Nephron progenitor cell (in vitro differentiated cells): ENCODE measurements at regions not wholly inside any gene's neighbourhood (a gene's known extent, or its start where the extent isn't known, plus 50 kb on each side); places are given as distances from the start of the nearest gene placed in this dataset.
A peak's percentile ranks its signal among the peaks of the same experiment; 100 is the strongest.

Source experiments
- DNase-seq: peaks from one replicate; pipeline ENCODE4 v3.0.0; 2021
- H3K27ac Mint-ChIP-seq: 2 replicates; pipeline ENCODE4 v1.8.0; 2021; ENCODE audit warnings: mild to moderate bottlenecking, moderate library complexity, mixed read lengths
- H3K27me3 Mint-ChIP-seq: 2 replicates; pipeline ENCODE4 v1.8.0; 2021; ENCODE audit warnings: mild to moderate bottlenecking, low read depth, mixed read lengths; ENCODE audit not compliant: poor library complexity
- H3K36me3 Mint-ChIP-seq: 2 replicates; pipeline ENCODE4 v1.8.0; 2021; ENCODE audit warnings: low read depth, mixed read lengths
- H3K4me1 Mint-ChIP-seq: 2 replicates; pipeline ENCODE4 v1.8.0; 2021; ENCODE audit warnings: mixed read lengths
- H3K4me3 Mint-ChIP-seq: 2 replicates; pipeline ENCODE4 v1.8.0; 2021; ENCODE audit warnings: mild to moderate bottlenecking, moderate library complexity, mixed read lengths
- H3K9me3 Mint-ChIP-seq: 2 replicates; pipeline ENCODE4 v1.8.0; 2021; ENCODE audit warnings: mild to moderate bottlenecking, moderate library complexity, mixed read lengths
- TF ChIP-seq, protein P1 (sequence below): fragments of 200-600 bp; sonication (generic); IDR thresholded peaks from 2 replicates; pipeline ENCODE4 v1.5.0; 2021; ENCODE audit warnings: antibody characterized with exemption

DNA sequence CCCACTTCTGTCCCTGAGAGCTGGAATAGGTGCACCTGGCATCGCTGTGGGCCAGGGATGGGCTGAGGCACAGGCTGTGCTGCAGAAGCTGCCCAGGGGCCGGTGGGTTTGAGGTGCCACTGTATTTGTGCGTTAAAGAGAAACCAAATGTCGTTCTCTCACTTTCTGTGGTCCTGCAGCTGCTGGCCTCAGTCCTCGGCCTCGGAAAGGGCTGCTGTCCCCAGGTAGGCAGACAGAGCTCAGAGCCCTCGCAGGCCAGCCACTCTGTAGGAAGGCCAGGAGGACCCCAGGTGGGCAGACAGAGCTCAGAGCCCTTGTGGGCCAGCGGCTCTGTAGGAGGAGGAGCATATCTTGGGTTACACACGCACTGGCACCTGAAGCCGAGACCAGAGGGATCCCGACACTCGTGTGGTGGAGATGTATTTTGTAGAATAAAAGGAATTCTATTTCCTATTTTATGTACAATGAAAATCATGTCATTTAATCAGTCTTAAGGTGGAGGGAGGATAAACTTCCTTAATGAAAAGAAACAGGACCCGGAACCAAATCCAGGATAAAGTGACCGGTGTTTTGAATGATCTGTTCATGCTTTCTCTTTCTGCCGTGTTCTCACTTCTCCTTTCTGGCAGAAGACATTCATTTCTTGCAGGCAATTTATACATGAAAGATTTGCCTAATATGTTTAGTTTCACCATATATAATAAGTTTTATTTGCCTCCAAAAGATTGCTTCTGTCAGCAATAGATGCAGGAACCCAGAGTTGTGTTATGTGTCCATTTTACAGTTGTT, 54.4 kb upstream of the HGFAC start:
- Mint-ChIP-seq H3K4me1 (peaks cover 86% of the 10 kb centered on the region), H3K9me3 (peaks cover under 1% of the 10 kb centered on the region), H3K36me3 (peaks cover 5% of the 10 kb centered on the region), H3K27ac (peak overlapping the region; percentile 38), H3K4me3 (peak overlapping the region; percentile 70), H3K27me3 (peaks cover 4% of the 10 kb centered on the region)
- TF ChIP-seq, protein P1, sequence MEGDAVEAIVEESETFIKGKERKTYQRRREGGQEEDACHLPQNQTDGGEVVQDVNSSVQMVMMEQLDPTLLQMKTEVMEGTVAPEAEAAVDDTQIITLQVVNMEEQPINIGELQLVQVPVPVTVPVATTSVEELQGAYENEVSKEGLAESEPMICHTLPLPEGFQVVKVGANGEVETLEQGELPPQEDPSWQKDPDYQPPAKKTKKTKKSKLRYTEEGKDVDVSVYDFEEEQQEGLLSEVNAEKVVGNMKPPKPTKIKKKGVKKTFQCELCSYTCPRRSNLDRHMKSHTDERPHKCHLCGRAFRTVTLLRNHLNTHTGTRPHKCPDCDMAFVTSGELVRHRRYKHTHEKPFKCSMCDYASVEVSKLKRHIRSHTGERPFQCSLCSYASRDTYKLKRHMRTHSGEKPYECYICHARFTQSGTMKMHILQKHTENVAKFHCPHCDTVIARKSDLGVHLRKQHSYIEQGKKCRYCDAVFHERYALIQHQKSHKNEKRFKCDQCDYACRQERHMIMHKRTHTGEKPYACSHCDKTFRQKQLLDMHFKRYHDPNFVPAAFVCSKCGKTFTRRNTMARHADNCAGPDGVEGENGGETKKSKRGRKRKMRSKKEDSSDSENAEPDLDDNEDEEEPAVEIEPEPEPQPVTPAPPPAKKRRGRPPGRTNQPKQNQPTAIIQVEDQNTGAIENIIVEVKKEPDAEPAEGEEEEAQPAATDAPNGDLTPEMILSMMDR, result no peak
- DNase-seq, result no peak

DNA sequence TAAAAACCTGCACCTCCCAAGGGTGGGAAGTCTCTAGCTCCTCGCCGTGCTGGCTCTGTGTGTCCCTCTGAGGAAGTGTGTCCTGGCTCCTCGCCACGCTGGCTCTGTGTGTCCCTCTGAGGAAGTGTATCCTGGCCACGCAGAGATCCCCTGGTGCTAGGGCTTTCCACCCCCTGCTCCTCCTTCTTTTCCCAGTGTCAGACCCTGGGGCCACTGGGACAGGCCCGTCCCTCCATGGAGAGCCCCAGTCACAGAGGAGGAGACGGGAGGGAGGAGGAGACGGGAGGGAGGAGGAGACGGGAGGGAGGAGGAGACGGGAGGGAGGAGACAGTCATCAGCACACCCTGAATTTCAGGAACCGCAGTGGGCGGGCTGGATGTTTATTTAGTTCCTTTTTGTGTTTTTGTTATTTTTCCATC, 53.8 kb upstream of the HGFAC start:
- H3K4me1 Mint-ChIP-seq, result peaks cover 92% of the 10 kb centered on the region
- DNase-seq, result no peak
- H3K27ac Mint-ChIP-seq, result peak overlapping the region; percentile 38
- H3K9me3 Mint-ChIP-seq, result no peaks in the 10 kb centered on the region
- TF ChIP-seq, protein P1, result no peak
- no peaks in the 10 kb centered on the region for H3K36me3 Mint-ChIP-seq
- H3K4me3 Mint-ChIP-seq, result peak overlapping the region; percentile 70
- peaks cover 4% of the 10 kb centered on the region for H3K27me3 Mint-ChIP-seq

DNA sequence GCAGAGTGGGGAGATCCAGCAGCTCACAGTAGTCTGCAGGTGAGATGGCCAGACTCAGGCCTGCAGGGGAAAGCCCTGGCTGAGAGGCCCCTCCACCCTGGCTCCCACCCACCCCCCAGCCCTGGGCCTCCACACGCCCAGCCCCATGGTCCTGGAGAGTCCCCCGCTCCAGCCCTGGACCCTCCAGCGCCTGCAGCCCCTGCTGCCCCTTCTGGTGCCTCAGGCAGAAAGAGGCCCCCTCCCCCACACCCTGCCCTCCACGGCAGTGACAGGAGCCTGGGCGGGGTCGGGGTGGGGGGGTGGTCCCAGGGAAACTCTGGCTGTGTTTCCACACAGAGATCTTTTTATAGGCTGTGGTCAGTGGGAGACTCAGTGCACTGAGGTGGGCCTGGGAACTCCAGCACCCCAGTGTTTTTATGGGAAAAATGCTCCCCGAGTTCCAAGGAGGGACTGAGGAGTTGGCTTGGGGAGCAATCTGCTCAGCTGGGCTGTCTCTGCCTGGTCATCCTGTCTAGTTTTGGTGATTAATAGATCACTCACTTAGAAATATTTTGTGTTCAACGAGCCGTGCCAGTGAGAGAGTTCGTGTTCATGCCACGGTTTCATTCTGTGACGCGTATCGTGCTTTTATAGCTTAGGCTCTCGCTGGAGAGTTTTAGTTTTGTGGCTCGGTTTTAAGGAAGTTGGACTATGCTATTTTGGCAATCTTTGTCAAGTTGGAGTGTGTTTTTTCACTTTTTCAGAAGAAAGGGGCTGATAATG, 53.1 kb upstream of the HGFAC start:
- DNase-seq, result peak; percentile 75
- no peaks in the 10 kb centered on the region for H3K36me3 Mint-ChIP-seq

DNA sequence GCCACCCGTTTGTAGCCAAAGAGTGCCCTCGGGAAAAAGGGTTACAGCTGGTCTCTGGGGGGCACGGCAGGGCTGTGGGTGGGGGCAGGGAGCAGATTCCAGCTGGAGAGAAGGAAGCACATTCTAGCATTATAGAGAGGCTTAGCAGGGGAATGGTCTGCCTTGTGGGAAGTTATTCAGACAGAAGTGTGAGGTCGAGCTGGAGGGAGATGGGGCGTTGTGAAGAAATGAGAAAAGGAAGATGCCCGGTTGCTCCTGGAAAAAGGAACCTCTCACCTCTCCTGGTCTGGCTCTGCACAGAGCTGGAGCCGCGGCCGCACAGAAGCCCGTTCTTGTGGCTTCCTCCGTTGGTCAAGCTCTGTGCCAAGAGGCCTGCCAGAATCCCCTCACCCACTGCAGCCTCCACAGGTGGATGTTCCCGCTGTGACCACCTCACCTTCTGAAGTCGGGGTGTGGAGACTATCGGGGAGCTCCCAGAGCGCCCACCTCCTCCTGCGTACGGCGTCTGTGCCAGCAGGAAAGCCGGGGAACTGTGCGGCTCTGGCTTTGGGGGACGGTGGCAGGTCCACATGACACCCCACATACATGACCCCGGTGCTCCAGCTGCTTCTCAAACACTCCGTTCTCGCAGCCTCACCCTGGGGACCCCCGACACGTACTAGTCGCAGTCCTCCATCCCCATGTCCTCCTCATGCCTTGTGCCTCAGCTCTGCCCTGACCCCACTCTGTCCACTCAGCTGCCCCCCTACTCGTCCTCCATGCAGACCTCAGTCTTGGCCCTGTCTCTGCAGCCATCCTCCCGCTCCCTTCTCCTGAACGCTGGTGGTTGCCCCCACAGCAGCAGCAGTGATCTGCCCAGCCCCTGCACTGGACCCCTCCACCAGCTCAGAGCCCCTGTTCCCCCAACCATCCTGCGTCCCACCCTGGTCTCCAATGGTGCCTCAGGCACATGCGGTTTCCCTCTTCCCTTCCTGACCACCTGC, 52.2 kb upstream of the HGFAC start:
- Mint-ChIP-seq H3K36me3 (no peaks in the 10 kb centered on the region), H3K4me1 (peaks cover 89% of the 10 kb centered on the region), H3K9me3 (no peaks in the 10 kb centered on the region), H3K4me3 (peak overlapping the region; percentile 70), H3K27me3 (peaks cover 4% of the 10 kb centered on the region), H3K27ac (peak overlapping the region; percentile 87)
- TF ChIP-seq, protein P1, result no peak
- DNase-seq, result no peak

More for the DNA sequence above, 53.1 kb upstream of the HGFAC start:
- Mint-ChIP-seq H3K27me3 (peaks cover 4% of the 10 kb centered on the region), H3K4me3 (peak overlapping the region; percentile 70), H3K9me3 (no peaks in the 10 kb centered on the region), H3K4me1 (peaks cover 97% of the 10 kb centered on the region), H3K27ac (peak overlapping the region; percentile 87)
- TF ChIP-seq, protein P1, result no peak

DNA sequence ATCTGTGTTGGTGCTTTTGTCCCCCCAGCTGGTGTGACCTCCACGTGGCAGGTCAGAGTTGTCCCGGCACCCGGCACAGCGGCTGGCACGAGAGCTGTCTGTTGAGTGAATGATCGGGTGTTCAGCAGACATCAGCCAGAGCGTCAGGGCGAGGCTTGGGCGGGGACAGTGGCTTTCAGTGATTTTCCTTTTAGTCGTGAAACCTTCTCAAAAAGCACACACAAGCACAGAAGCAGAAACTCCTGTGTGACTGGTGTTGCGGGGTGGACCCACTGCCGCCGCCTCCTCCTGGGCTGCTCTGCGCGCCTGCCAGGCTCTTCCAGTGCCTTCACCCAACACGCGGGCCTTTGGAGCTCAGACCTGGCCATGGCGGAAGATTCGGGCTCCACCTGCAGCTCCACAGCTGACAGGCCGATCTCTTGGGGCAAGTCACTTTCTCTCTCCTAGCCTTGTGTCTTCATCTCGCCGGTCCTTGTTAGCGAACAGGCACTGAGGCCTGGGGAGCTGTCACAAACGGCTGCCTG, 51.4 kb upstream of the HGFAC start:
- no peaks in the 10 kb centered on the region for H3K9me3 Mint-ChIP-seq
- peak overlapping the region; percentile 10 for H3K27ac Mint-ChIP-seq
- peaks cover 84% of the 10 kb centered on the region for H3K4me1 Mint-ChIP-seq
- TF ChIP-seq, protein P1, result no peak
- no peak for DNase-seq
- peak overlapping the region; percentile 45 for H3K4me3 Mint-ChIP-seq
- H3K36me3 Mint-ChIP-seq, result peaks cover 4% of the 10 kb centered on the region
- H3K27me3 Mint-ChIP-seq, result peaks cover 4% of the 10 kb centered on the region
